GM18858 (cell line): ENCODE measurements at regions not wholly inside any gene's neighbourhood (a gene's known extent, or its start where the extent isn't known, plus 50 kb on each side); places are given as distances from the start of the nearest gene placed in this dataset.

ENCODE experiments used
- ATAC-seq: cut with Tn5 transposase; IDR thresholded peaks from one replicate; pipeline ENCODE4 v1.9.1; 2021; ENCODE audit not compliant: unreplicated experiment

DNA sequence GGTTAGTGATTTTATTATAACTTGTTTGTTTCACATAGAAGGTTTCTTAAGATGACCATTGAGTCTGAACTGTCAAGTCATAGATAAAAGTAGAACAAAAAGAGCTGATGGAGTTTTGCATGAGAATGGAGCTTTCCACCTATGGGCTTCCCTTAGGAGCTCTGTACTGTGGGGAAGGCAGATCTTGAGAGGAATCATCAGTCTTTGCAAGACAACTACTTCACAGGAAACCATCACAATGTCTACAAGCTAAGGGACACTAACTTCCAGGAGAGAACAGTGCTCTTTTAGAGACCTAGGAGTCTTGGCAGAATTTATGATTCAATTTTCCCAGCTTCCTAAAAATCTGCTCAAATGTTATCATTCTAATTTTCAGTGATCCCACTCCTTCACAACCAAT is 78.2 kb downstream of the FBXO5 start:
- no peak for ATAC-seq

DNA sequence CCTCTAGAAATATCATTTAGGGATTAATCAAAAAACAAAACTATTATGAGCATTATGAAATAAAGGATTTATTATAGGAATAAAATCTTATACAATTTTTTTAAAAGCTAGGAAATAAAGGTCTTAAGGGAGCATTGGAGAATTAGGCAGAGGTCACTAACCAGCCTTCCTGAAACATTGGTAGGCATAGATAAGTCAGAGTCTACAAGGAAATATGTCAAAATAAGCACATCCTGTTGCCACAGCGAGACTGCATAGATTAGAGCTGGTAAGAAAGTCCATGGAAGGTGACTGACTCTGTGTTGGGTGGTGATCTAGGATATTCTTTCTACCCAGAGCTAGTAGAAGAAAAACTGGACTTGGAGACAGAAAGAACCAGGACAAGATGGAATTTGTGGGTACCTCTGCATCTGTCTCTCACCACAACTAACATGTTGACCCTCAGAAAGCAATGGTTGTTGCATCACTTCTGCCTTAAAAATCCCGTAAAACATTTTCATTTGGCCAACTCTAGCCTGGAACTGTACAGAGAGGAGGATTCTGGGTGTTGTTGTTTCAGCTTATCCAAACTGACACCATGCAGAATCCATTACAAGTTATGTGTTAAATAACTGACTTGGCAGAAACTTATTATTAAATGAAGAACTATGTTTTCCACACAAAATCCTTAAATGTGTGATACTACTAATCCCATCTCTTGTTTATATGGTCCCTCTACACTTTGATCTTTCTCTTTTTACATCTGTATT is 77.1 kb downstream of the FBXO5 start:
- ATAC-seq = no peak

DNA sequence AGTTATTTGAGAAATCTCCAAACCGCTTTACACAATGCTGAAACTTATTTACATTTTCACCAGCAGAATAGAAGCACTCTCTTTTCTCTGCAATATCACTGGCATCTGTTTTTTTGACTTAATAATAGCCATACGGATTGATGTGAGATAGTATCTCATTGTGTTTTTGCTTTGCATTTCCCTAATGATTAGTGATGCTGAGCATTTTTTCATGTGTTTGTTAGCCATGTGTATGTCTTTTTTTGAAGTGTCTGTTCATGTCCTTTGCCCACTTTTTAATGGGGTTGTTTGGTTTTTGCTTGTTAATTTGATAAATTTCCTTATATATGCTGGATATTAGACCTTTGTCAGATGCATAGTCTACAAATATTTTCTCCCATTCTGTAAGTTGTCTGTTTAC is 73.6 kb downstream of the FBXO5 start:
- ATAC-seq = no peak

DNA sequence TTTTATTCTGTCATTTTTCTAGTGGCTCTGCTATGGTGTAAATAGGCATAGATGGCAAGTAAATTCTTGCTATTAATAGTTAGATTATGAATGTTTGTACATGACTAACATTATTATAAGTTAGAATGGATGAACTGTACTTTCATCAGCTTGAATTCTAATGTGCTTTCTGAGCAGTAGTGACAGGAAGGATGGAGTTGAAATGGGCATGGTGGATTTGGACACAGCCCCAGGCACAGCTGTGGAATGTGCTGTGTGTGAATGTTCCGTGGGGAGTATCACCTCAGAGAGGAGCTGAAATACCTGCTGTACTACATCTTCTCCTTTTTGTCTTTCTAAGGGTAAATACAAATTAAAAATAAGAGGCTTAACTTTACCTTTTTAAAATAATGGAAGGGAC is 66.8 kb downstream of the FBXO5 start:
- ATAC-seq = no peak

DNA sequence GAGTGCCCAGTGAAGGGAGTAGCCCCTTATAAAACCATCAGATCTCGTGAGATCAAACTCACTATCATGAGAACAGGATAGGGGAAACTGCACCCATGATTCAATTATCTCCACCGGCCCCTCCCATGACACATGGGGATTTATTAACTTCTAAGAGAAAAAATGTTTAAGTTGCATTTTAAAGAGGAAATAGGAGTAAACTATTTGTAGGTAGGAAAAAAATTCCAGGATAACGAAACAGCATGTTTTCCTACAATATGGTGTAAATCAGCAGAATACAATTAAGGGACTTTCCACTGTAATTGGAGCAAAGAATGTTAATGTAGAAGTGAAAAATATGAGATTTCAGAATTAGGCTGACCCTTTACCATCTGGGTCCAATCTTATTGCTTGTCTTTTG is 63.9 kb downstream of the FBXO5 start:
- no peak for ATAC-seq

DNA sequence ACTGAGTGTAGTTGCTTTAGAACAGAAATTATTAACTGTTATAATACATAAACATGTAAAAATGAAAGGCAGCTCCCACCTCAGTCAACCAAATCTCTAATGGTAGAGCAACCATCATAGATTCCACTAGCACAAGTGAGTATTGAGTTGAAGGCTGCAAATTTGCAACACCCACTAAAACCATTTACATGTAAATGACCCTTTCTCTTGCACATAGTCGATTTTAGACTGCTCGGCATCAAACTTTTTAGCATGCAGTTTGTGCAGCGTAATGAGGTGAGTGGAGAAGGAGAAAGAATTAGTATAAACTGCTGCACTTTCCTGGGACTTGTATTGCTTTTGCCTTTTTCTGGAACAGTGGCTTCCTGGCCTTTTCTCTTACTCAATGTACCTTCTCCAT is 62.8 kb downstream of the FBXO5 start:
- ATAC-seq = no peak
